Stimulated activated CD8-positive, alpha-beta memory T cell treated with anti-CD3 and anti-CD28 coated beads, Interleukin-7, amount 100 ng/mL, for 4 hours (primary cell): ENCODE measurements at regions not wholly inside any gene's neighbourhood (a gene's known extent, or its start where the extent isn't known, plus 50 kb on each side); places are given as distances from the start of the nearest gene placed in this dataset.
"Not testable (repeated sequence)": the region's sequence is repeated elsewhere in the genome, so short reads cannot be mapped to it uniquely, and the experiment has no call there.

Experiments
- DNase-seq, 2 donors: peaks; one replicate each; pipeline ENCODE4 v3.0.0-alpha.2; 2020; ENCODE audit warnings: low read depth in 2 of 2

DNA sequence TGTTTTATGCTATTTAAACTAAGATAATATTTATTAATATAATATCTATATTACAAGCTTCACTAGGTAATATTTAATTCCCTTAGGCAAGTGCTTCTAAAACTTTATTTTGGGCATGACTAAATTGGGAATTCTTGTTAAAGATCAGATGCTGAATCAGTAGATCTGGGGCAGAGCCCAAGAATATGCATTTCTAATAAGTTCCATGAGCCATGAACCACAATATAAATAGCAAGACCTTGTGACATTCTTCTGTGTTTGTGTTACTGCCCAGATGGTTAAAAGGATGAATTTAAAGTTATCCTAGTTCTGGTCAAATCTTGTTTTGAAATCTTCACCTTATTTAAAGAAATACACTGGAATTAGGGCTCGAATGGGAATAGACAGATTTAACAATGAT is 258.4 kb upstream of the CACNA2D1 start:
- DNase-seq, result no peak

DNA sequence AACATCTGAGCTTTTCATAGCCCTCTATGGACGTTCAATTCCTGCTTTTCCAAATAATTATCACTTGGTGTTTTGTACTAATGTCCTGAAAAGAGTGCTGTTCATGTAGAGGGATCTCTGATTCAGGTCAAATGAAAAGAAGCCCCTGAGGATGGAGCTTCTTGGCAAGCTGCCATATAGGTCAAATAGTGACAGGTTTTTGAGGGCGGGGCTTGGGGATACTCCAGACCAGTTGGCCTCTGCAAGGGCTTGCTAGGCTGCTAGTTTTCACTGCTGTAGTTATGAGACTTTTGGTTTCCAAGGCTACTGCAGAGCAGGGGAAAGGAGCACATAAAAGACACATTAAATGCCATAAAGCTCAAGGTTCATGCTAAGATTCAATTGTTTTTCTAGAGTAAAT is 257.2 kb upstream of the CACNA2D1 start:
- no peak for DNase-seq

DNA sequence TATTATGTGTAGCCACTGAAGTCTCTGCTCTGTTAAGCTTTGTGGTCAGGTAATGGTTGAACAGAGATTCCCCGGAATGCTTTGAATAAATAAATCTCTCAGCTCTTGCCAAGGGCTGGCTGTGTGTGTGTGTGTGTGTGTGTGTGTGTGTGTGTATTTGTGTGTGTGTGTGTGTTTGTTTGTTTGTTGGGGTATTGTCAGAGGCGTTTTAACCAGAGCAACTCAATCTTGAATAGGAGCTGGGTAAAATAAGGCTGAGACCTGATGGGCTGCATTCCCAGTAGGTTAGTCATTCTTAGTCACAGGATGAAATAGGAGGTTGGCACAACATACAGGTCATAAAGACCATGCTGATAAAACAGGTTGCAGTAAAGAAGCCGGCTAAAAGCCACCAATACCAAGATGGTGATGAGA is 256.2 kb upstream of the CACNA2D1 start:
- DNase-seq, result no peak

DNA sequence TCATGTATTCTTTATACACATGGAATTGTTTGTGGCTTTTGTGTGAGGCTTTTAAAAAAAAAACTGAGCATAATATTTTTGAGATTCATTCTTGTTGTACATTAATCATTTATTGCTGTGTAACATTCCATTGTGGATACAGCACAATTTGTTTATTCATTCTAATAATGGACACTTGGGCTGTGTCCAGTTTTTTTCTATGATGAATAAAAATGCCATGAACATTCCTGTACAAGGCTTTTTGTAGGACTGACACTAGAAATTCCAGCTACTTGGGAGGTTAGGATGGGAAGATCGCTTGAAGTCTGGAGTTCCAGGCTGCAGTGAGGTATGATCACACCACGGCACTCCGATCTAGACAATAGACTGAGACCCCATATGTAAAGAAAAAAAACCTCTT is 254.3 kb upstream of the CACNA2D1 start:
- DNase-seq, result no peak

DNA sequence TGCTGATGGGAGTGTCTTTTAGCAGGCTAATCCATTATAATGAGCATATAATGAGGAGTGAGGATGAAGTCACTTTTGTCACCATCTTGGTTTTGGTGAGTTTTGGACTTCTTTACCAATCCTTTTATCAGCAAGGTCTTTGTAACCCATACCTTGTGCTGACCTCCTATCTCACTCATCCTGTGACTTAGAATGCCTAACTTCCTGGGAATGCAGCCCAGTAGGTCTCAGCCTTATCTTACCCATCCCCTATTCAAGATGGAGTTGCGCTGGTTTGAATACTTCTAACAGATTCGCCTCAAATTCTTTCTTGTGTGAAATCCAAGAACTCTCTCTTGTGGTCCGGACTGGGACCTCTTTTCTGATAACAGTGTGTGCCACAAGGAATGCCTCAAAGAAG is 253.1 kb upstream of the CACNA2D1 start:
- no peak for DNase-seq

DNA sequence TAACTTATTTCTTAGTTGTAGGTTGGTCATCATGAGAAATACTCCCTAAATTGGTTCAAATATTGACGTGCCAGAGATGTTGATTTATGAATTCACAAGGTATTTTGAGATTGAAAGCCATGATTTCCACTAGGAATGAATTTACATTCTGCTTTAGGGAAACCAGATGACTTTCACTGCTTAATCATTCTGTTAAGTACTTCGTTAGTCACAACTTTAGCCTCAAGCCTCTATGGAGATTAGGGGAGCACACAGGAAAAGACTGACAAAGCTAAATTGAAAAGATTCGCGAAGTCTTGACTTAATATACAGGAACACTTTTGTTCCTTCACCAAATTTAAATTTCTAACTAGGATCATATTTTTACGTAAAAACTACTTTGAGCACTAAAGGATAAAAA is 250.4 kb upstream of the CACNA2D1 start:
- no peak for DNase-seq

DNA sequence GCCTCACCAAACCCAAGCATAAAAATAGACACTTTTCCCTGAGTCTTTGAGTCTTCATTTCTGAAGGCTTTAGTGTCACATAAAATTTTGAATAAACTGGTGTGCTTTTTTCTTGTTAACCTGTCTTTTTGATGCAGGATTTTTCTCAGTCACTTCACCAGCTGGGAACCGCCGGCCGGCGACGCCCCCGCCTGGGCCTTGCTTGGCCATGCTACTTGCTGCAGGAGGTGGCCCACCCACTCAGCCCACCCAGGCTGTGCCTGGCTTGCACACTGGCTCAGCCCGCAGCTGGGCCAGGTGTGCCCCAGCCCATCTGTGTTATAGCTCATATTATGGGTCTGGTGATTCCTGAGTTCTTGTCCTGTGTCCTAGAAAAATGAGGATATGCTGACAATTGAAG is 247.4 kb upstream of the CACNA2D1 start:
- DNase-seq, result no peak

DNA sequence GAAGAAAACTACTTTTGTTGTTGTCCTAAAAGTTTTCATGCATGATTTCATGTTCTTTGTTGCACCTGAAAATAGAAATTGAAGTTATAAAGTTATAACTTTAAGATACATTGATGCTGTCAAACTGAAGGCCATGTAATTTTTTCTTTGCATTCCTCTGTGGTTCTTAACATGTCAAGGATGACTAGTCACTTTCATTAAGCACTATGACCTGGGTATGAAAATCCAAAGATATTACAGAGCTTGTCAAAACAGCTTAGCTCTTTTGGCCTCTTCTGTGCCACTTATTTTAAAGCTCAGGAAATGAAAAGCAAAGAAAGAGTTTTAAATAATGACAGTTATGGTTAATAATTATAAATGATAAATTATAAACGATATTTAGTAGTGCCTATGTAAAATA is 241.6 kb upstream of the CACNA2D1 start:
- no peak for DNase-seq

DNA sequence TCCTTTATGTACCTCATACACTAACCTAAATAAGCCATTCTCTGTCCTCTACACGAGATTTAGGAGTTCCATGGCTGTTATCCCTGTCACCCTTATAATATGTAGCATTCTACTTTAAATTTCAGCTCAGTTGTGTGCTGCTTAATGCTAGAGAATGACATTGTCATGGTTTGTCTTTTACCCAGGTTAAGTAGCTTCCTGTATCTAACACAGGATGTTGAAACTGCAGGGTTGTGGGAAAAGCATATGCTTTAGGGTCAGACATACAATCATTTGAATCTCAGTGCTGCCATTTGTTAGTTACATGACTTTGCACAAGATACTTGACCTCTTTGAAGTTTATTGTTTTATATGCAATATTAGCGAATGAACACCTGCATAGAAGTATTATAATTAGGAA is 235.1 kb upstream of the CACNA2D1 start:
- DNase-seq, result no peak

DNA sequence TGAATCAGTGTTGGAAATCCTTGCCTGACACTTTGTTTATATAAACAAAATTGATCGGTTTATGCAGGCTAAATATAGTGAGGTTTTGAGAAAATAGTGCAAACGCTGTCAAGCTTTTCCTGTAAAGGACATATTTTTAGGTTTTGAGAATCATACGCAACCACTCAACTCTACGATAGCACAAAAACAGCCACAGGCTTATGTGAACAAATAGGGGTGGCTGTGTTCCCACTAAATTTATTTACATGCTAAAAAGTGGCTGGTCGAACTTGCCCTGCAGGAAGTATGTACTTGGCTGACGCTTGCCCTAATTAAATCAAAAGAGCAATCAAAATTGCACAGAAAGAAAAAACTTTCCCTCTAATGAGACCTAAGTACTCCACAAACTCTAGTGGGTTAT is 234.7 kb upstream of the CACNA2D1 start:
- no peak for DNase-seq

DNA sequence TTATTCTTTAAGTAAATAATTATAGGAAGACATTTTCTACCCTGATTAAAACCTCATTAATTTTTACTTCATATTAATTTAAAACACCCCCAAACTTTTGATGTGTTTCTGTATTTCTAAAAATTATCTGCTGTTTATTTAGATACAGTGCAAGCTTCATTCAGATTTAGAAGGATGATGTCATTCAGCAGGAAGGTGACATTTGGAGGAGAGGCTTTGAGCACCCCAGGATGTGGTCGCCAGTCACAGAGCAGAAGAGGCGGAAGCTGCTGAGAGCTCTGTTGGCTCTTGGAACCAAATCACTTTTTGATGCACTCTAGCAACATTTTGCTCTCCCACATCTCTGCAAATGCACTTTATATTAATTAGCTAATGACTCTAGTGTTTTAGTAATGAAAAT is 233.9 kb upstream of the CACNA2D1 start:
- DNase-seq, result peak; percentile 5 to 44

DNA sequence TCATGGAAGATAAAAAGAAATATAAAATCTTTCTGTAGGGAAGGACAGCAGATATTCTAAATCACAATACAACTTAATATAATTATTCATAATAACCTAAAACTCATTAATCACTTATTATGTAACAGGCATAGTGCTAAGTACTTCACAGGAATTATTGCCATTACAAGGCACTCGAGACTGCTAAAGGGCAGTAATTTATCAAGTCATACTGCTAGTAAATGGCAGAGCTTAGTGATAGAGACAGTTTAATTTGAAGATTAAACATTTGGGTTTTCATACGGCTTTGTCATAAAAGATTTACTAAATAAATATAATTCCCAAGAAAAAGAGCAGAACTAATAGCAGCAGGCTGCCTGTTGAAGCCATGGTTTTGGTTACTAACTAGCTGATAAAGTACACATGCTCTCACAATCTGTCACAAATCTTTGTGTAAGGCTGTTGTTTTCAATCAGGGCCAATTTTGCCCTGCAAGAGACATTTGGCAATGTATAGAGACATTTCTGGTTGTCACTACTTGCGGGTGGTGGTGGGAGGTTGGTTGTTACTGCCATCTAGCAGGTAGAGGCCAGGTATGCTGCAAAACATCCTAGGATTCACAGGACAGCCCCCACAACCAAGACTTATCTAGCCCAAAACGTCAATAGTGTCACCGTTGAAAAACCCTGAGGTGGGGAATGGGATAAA is 233.3 kb upstream of the CACNA2D1 start:
- DNase-seq, result no peak

DNA sequence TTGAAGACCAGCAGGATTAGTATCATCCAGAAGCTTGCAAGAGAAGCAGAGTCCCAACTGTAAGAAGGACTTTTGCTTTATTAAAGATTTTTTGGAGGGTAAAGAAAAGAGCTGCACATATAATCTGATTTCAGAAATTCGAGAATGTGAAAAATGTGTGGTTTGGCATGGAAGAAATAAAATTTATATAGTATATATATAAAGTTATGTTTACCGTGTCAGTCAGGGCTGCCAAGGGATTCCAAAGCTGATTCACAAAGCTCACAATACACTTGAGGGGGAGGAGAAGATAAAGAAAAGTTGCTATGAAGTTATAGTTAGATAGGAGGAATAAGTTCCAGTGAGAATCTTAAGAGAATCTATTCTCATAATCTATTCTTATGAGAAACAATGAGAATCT is 231.8 kb upstream of the CACNA2D1 start:
- DNase-seq, result no peak

DNA sequence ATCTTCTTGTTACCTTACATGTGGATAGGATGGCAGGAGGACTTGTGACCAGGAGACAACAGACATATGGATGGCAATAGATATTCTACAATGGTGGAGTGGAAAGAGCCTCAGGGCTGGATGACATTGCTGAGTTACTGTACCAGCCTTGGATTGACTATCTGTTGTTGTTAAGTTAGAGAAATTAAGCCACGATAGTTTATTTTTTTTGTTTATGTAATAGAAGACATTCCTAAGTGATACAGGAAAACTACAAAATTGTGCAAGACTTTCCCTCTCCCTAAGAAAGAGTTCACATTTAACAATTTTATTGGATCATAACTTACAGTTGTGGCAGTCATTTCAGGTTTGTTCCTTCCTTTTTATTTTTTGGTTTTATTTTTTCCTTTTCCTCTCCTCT is 230.7 kb upstream of the CACNA2D1 start:
- no peak for DNase-seq

DNA sequence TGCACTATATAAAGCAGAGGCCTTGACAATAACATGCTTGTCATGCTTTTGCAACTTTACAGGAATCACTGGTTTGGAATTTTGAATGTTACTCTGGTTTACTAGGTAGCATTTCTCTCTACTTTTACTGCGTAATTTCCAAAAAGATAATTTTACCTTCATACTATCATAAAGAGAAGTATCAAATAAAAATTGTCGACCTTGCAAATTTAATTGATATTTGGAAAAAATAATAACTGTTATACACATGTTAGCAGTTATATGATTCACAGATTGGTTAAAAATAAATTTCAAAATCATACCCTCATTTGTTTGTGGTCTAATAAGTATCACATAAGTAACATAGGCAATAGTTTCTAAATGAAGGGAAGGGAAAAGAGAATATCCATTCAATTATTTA is 228.5 kb upstream of the CACNA2D1 start:
- DNase-seq, result no peak

DNA sequence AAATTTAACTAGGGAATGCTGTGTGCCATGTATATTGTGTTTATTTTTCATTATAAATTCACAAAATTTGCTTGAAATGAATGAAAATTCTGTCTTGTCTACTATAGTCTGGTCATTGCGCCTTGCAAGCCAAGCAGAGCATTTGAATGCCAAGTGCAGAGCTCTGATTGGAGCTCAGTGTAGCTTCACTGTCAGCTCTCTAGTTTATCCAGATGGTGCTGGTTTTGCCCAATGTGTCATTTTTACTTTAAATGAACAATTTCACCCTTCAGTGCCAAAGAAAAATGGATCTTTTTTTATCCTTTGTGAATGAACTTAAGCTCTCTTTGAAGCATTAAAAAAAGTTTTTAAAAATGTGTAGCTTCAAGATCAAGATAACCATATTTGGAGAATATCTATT is 225.6 kb upstream of the CACNA2D1 start:
- no peak for DNase-seq

DNA sequence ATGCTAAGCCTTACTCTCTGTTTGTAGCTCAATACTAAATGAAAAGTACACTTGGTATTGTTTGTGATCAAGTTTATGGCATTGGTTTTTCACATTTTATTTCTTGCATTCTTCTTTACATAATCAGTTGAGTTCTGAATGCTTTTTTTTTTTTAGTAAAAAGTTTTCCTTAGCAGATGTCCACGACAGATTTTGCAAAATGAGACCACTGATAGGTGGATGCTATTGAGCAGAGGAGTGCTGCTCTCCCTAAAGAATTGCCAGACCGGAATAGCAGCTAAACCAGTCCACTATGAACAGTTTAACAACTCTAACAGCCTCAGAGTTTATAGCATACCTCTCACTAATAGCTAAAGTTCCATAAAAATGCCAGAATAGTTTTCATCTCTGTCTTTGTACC is 225.1 kb upstream of the CACNA2D1 start:
- no peak for DNase-seq

DNA sequence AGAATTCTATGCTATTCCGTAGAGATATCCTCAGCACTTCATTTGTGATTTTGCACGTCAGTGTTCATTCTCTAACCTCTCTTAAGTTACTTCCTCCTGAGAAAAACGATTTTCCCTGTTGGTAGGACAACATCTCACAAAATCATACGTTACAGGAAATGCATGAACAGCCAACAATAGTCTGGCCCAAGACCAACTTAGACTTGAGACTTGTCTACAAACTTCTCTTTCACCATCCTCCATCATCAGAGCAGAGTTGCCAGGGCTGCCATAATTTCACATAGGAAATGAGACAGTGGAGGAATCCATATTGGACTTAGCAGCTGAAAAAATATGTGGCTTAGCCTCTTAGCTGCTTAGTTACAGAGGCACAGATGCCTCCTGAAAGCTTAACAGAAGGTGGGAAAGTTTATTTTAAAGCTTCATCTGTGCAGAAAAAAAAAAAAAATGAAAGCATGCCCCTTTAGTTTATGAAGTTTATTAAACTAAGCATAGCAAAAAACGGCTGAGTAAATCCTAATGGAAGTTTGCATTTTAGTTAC is 222.5 kb upstream of the CACNA2D1 start:
- no peak for DNase-seq

DNA sequence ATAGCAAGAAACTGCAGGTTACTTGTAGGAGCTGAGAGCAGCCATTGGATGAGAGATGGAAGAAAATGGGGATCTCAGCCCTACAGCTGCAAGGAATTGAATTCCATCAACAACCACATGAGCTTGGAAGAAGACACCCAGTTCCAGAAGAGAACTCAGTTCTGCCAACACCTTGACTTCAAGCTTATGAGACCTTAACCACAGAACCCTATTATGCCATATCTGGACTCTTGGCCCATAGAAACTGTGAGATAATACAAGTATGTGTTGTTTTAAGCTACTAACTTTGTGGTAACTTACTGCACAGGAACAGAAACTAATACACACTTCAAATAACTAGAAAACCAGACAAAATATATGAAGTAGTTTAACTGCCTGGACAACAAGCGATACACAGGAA is 212.4 kb upstream of the CACNA2D1 start:
- no peak for DNase-seq

DNA sequence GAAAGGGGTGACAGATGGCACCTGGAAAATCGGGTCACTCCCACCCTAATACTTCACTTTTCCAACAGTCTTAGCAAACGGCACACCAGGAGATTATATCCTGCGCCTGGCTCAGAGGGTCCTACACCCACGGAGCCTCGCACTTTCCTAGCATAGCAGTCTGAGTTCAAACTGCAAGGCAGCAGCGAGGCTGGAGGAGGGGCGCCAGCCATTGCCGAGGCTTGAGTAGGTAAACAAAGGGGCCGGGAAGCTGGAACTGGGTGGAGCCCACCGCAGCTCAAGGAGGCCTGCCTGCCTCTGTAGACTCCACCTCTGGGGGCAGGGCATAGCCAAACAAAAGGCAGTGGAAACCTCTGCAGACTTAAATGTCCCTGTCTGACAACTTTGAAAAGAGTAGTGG is 206.5 kb upstream of the CACNA2D1 start:
- DNase-seq, result not testable (repeated sequence)

DNA sequence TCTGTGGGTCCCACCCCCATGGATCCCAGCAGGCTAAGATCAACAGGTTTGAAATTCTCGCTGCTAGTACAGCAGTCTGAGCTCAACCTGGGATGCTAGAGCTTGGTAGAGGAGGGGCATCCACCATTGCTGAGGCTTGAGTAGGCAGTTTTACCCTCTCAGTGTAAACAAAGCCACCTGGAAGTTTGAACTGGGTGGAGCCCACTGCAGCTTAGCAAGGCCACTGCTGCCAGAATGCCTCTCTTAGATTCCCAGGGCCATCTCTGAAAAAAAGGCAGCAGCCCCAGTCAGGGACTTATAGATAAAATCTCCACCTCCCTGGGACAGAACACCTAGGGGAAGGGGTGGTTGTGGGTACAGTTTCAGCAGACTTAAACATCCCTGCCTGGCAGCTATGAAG is 190.0 kb upstream of the CACNA2D1 start:
- DNase-seq, result no peak

DNA sequence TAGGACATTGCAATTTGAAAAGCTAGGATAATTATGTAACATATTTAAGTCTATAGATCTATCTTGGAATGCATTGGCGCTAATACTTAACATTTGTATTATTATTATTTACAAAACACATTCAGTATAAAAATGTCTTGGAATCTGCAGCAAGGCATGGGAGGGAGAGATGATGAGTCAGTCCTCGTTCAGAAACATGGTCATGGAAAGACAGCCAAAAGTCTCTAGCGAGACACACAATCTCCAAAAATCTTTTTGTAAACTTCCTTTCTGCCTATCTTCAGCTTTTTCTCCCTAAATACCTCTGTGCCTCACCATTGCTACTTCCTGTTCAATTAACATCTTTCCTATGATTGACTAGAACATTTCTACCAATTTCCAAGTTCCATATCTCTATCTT is 188.4 kb upstream of the CACNA2D1 start:
- DNase-seq, result no peak

DNA sequence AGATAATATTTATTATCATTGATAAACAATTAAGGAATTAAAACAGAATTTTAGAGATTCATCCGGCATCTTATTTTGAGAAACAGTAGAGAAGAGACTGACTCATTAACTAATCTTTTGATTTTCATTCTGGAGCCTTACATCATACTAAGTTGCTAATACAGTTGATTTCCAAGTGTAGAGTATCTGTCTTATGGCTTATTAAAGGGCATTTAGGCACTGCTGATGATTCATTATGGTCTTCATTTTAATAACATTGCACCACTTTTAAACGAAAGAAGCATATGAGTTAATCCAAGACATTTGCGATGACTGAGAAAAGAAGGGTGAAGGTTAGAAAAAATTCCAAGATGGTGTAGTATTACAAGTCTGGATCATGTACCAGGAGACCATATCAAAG is 186.0 kb upstream of the CACNA2D1 start:
- DNase-seq, result no peak

DNA sequence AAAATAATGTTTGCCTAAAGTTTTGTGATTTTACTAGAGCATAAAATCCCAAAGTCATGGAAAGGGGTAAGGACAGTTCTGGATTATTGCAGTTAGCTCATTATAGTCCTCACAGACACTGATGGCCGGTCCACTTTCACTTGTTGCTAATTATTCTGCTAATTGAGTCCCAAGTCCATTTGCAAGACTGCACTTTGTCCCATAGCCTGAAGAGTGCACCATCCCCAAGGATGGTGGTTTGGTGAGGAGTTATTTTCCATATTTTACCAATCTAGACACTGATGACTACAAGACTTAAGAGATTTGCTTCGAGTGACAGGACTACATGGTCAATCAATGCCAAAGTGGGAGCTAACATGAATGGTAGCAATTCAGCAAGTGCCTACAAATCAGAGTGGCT is 181.8 kb upstream of the CACNA2D1 start:
- no peak for DNase-seq
